Neural crest cell (in vitro differentiated cells): ENCODE measurements at regions not wholly inside any gene's neighbourhood (a gene's known extent, or its start where the extent isn't known, plus 50 kb on each side); places are given as distances from the start of the nearest gene placed in this dataset.

Experiments
- DNase-seq: peaks from one replicate; pipeline ENCODE4 v3.0.0; 2021; ENCODE audit warnings: low read depth, mixed read lengths, low spot score
- H3K27ac Mint-ChIP-seq: one replicate; pipeline ENCODE4 v1.8.0; 2021; ENCODE audit warnings: mild to moderate bottlenecking, mixed read lengths; ENCODE audit not compliant: unreplicated experiment
- H3K27me3 Mint-ChIP-seq: 2 replicates; pipeline ENCODE4 v1.8.0; 2021; ENCODE audit warnings: low read depth, mild to moderate bottlenecking, mixed read lengths
- H3K36me3 Mint-ChIP-seq: 2 replicates; pipeline ENCODE4 v1.8.0; 2021; ENCODE audit warnings: low read depth, mild to moderate bottlenecking, mixed read lengths
- H3K4me1 Mint-ChIP-seq: 2 replicates; pipeline ENCODE4 v1.8.0; 2021; ENCODE audit warnings: mixed read lengths
- H3K4me3 Mint-ChIP-seq: one replicate; pipeline ENCODE4 v1.8.0; 2021; ENCODE audit warnings: mild to moderate bottlenecking, mixed read lengths
- H3K9me3 Mint-ChIP-seq: 2 replicates; pipeline ENCODE4 v1.8.0; 2021; ENCODE audit warnings: mixed read lengths
- TF ChIP-seq, protein P1 (sequence below): fragments of 200-600 bp; sonication (generic); conservative IDR thresholded peaks from 2 replicates; pipeline ENCODE4 v1.5.0; 2021; ENCODE audit warnings: antibody characterized with exemption, mild to moderate bottlenecking

DNA sequence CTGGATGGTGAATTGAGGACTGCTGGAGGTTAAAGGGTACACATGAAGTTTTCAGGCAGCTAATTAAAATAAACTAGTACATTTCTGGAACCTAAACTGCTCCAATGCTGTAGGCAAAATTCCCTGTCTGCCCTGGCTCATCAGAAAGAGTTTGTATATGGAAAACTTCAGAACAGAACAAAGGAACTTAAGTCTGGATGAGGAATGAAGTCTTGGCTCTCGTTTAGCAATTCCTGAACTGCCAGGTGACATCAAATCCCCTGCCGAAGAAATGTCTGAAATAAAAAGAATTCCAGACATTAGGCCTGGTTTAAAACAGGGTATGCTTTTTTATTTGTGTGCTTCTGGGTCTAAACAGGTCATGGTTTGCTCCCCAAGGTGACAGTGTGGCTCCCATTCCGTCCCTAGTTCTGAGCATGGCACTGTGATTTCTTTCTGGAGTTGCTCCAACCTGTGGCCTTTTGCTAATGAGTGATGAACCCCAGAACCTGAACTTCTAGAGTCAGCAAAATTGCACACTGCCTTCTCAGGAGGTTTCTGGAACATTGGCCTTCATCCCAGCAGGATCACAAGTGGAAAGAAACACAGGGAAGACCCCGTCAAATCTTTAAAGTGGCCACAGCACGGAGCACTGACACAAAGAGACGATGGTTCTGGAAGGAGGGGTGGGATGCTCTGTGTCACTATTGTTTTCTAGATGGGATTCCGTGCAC, 129.4 kb upstream of the NAA20 start:
- H3K36me3 Mint-ChIP-seq, result peaks cover 2% of the 10 kb centered on the region
- H3K4me3 Mint-ChIP-seq, result no peak overlapping the region
- H3K27ac Mint-ChIP-seq, result peak overlapping the region; percentile 92
- no peaks in the 10 kb centered on the region for H3K9me3 Mint-ChIP-seq
- DNase-seq, result no peak
- H3K27me3 Mint-ChIP-seq, result no peaks in the 10 kb centered on the region
- TF ChIP-seq, protein P1, sequence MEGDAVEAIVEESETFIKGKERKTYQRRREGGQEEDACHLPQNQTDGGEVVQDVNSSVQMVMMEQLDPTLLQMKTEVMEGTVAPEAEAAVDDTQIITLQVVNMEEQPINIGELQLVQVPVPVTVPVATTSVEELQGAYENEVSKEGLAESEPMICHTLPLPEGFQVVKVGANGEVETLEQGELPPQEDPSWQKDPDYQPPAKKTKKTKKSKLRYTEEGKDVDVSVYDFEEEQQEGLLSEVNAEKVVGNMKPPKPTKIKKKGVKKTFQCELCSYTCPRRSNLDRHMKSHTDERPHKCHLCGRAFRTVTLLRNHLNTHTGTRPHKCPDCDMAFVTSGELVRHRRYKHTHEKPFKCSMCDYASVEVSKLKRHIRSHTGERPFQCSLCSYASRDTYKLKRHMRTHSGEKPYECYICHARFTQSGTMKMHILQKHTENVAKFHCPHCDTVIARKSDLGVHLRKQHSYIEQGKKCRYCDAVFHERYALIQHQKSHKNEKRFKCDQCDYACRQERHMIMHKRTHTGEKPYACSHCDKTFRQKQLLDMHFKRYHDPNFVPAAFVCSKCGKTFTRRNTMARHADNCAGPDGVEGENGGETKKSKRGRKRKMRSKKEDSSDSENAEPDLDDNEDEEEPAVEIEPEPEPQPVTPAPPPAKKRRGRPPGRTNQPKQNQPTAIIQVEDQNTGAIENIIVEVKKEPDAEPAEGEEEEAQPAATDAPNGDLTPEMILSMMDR, result no peak
- peaks cover 30% of the 10 kb centered on the region for H3K4me1 Mint-ChIP-seq

- Mint-ChIP-seq H3K4me1 (peaks cover 30% of the 10 kb centered on the region), H3K9me3 (no peaks in the 10 kb centered on the region), H3K27ac (peak overlapping the region; percentile 92), H3K36me3 (peaks cover 5% of the 10 kb centered on the region), H3K27me3 (no peaks in the 10 kb centered on the region), H3K4me3 (no peak overlapping the region)
- DNase-seq, result no peak
- TF ChIP-seq, protein P1, result no peak
Observed at GRCh38 chr20:19888269-19888671, 128.9 kb upstream of the NAA20 start.

DNA sequence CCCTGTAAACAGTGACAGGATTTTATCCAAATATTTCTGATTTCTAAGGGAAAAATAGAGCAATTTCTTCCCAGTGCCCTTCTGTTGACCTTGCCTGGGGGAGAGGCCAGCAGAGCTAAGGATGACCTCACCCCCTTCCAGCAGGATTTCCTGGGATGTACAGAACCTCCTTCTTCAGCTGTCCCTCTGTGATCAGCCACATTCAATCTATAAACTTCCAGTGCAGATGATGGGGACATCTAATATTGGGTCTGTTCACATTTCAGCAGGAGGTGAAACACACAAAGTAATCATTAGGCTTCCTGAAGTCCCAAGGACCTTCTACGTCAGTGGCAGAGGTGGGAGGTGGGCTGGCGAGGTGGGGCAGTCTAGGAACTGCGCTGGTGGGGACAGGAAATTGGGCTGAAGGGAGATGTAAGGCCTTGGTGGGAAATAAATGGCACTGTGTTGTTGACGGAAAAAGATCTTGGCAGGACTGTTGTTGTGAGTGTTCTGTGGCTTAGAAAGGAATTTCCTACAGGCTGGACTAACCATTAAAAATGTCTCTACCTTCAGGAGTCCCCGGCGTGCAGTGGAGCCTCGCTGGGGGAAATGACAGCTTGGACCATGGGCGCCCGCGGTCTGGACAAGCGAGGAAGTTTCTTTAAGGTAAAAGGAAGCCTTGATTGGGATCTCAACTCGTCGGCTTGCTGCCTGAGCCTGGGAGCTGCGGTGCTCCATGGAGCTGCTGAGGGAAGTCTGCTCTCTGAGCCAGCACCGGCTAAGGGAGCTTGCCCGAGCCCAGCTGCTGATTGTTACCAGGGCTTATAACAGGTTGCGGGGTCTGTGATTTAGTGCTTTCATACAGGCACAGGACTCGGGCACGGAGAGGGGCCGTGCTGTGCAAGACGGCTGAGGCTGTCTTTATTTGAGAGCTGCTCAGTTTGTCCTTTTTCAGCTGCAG, 127.9 kb upstream of the NAA20 start:
- Mint-ChIP-seq H3K4me3 (no peak overlapping the region), H3K36me3 (peaks cover 7% of the 10 kb centered on the region), H3K27ac (peak overlapping the region; percentile 92), H3K9me3 (no peaks in the 10 kb centered on the region), H3K4me1 (peaks cover 30% of the 10 kb centered on the region), H3K27me3 (no peaks in the 10 kb centered on the region)
- TF ChIP-seq, protein P1, result no peak
- DNase-seq, result no peak

DNA sequence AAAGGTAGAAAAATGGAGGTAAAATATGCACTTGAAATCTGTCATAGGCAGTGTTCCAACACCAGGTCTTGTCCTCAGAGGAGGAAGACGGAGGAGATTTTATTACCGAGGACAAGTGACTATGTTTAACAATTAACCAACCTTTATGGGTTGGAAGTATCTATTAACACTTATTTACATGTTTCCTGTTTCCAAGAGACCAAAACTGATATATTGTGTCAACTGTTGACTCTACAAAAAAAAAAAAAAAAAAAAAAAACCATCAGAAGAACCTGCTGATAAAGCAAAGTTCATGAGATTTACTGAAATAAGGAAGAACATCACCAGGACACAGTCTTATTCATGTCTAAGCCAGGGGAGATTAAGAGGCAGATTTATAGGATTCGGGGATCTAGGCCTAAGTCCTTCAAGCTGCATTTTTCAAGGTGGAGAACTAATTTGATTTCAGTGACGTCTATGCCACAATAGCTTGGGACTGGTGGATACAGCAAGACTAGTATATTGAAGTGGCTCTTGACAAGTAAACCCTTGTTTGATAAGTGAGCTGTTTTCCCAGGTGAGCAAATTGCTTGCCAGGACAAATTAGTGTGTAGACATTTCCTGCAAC, 126.6 kb upstream of the NAA20 start:
- Mint-ChIP-seq H3K27me3 (no peaks in the 10 kb centered on the region), H3K36me3 (peaks cover 7% of the 10 kb centered on the region), H3K4me1 (peaks cover 30% of the 10 kb centered on the region), H3K9me3 (no peaks in the 10 kb centered on the region), H3K4me3 (no peak overlapping the region), H3K27ac (no peak overlapping the region)
- no peak for DNase-seq
- TF ChIP-seq, protein P1, result no peak

DNA sequence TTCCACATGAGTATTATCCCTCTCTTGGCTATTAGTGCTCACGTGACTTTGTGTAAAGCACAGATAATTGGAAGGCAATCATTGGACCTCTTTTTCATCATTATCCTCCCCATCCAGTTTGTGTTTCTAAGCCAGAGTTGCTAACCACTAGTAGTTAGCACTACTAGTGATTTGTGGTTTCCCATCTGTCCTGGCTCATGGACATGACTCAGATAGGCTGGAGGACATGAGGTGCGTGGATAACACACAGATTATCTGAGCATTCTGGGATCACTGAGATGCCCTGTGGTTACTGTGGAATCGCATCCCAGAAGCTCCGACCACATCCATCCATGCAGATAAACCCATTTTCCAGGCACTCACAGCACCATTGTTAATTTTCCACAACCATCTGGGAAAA, 123.8 kb upstream of the NAA20 start:
- H3K36me3 Mint-ChIP-seq, result peaks cover 13% of the 10 kb centered on the region
- H3K27ac Mint-ChIP-seq, result no peak overlapping the region
- no peak for DNase-seq
- peaks cover 2% of the 10 kb centered on the region for H3K9me3 Mint-ChIP-seq
- H3K27me3 Mint-ChIP-seq, result no peaks in the 10 kb centered on the region
- H3K4me3 Mint-ChIP-seq, result no peak overlapping the region
- TF ChIP-seq, protein P1, result no peak
- H3K4me1 Mint-ChIP-seq, result peaks cover 17% of the 10 kb centered on the region
